GM21515 (cell line): ENCODE measurements at regions not wholly inside any gene's neighbourhood (a gene's known extent, or its start where the extent isn't known, plus 50 kb on each side); places are given as distances from the start of the nearest gene placed in this dataset.

ENCODE experiments used
- ATAC-seq: cut with Tn5 transposase; IDR thresholded peaks from one replicate; pipeline ENCODE4 v1.9.1; 2021; ENCODE audit not compliant: unreplicated experiment

GRCh38 chr19:28859811-28860210, 353.1 kb downstream of the UQCRFS1 start:
- ATAC-seq = no peak

GRCh38 chr19:28858933-28859332, 354.0 kb downstream of the UQCRFS1 start:
- ATAC-seq = no peak

GRCh38 chr19:28857967-28858366, 355.0 kb downstream of the UQCRFS1 start:
- ATAC-seq = no peak

- ATAC-seq = no peak
These were observed 357.7 kb downstream of the UQCRFS1 start for GRCh38 chr19:28855216-28855615.

GRCh38 chr19:28847468-28847867, 365.5 kb downstream of the UQCRFS1 start:
- no peak for ATAC-seq

- ATAC-seq = no peak
These were observed 366.7 kb downstream of the UQCRFS1 start for GRCh38 chr19:28846094-28846812.

GRCh38 chr19:28843761-28844492, 369.0 kb downstream of the UQCRFS1 start:
- no peak for ATAC-seq

GRCh38 chr19:28841531-28841930, 371.4 kb downstream of the UQCRFS1 start:
- no peak for ATAC-seq

- ATAC-seq = no peak
These were observed 372.1 kb downstream of the UQCRFS1 start for GRCh38 chr19:28840891-28841290.

GRCh38 chr19:28839455-28839854, 373.5 kb downstream of the UQCRFS1 start:
- no peak for ATAC-seq

GRCh38 chr19:28838909-28839308, 374.0 kb downstream of the UQCRFS1 start:
- no peak for ATAC-seq

- no peak for ATAC-seq
These were observed 376.5 kb downstream of the UQCRFS1 start for GRCh38 chr19:28836421-28836820.

GRCh38 chr19:28834996-28835395, 378.0 kb downstream of the UQCRFS1 start:
- ATAC-seq = no peak

- no peak for ATAC-seq
These were observed 381.5 kb downstream of the UQCRFS1 start for GRCh38 chr19:28831462-28831861.

- no peak for ATAC-seq
These were observed 383.2 kb downstream of the UQCRFS1 start for GRCh38 chr19:28829762-28830161.

- no peak for ATAC-seq
These were observed 383.6 kb downstream of the UQCRFS1 start for GRCh38 chr19:28829359-28829758.

GRCh38 chr19:28828276-28828870, 384.6 kb downstream of the UQCRFS1 start:
- ATAC-seq = no peak

GRCh38 chr19:28827382-28827781, 385.6 kb downstream of the UQCRFS1 start:
- ATAC-seq = no peak

- no peak for ATAC-seq
These were observed 389.5 kb downstream of the UQCRFS1 start for GRCh38 chr19:28823338-28823961.

GRCh38 chr19:28820289-28820688, 392.7 kb downstream of the UQCRFS1 start:
- no peak for ATAC-seq

GRCh38 chr19:28815257-28815656, 397.7 kb downstream of the UQCRFS1 start:
- ATAC-seq = no peak

- ATAC-seq = no peak
These were observed 418.6 kb downstream of the UQCRFS1 start for GRCh38 chr19:28794301-28794700.
